H9 (cell line): ENCODE measurements at regions not wholly inside any gene's neighbourhood (a gene's known extent, or its start where the extent isn't known, plus 50 kb on each side); places are given as distances from the start of the nearest gene placed in this dataset.

Experiments used
- DNase-seq: peaks from one replicate; pipeline ENCODE4 v3.0.0-alpha.2; 2017
- H2AFZ ChIP-seq: one replicate; pipeline ENCODE4 v1.6.1; 2013; ENCODE audit warnings: mild to moderate bottlenecking, low read length, control low read depth, moderate library complexity
- H2AK5ac ChIP-seq: 2 replicates; pipeline ENCODE4 v1.6.1; 2013; ENCODE audit warnings: low read length, control low read depth, mixed read lengths; ENCODE audit not compliant: insufficient read length
- H2BK120ac ChIP-seq: one replicate; pipeline ENCODE4 v1.6.1; 2013; ENCODE audit warnings: low read depth, mild to moderate bottlenecking, low read length, control low read depth, inconsistent platforms; ENCODE audit not compliant: poor library complexity, severe bottlenecking
- H2BK12ac ChIP-seq: 2 replicates; pipeline ENCODE4 v1.6.1; 2013; ENCODE audit warnings: low read length, control low read depth, mixed read lengths, low read depth; ENCODE audit not compliant: insufficient read length
- H2BK15ac ChIP-seq: 2 replicates; pipeline ENCODE4 v1.6.1; 2013; ENCODE audit warnings: low read depth, low read length, control low read depth
- H2BK20ac ChIP-seq: one replicate; pipeline ENCODE4 v1.6.1; 2013; ENCODE audit warnings: low read depth, mild to moderate bottlenecking, low read length, control low read depth, inconsistent platforms; ENCODE audit not compliant: poor library complexity, severe bottlenecking
- H2BK5ac ChIP-seq: 2 replicates; pipeline ENCODE4 v1.6.1; 2013; ENCODE audit warnings: low read length, control low read depth, mixed read lengths; ENCODE audit not compliant: insufficient read length
- H3K14ac ChIP-seq: 2 replicates; pipeline ENCODE4 v1.6.1; 2013; ENCODE audit warnings: low read length, control low read depth; ENCODE audit not compliant: insufficient read depth
- H3K18ac ChIP-seq: 2 replicates; pipeline ENCODE4 v1.6.1; 2013; ENCODE audit warnings: low read depth, mild to moderate bottlenecking, mixed read lengths, low read length, control low read depth; ENCODE audit not compliant: insufficient read length
- H3K23ac ChIP-seq: 2 replicates; pipeline ENCODE4 v1.6.1; 2013; ENCODE audit warnings: low read length, control low read depth, mixed read lengths, low read depth; ENCODE audit not compliant: insufficient read length
- H3K23me2 ChIP-seq: 2 replicates; pipeline ENCODE4 v1.6.1; 2013; ENCODE audit warnings: low read depth, mild to moderate bottlenecking, mixed read lengths, low read length, control low read depth; ENCODE audit not compliant: insufficient read length, poor library complexity, severe bottlenecking
- H3K27ac ChIP-seq: 2 replicates; pipeline ENCODE4 v1.5.1; 2013; ENCODE audit warnings: low read length, control low read depth, mixed read lengths, low read depth; ENCODE audit not compliant: insufficient read length
- H3K27me3 ChIP-seq: 2 replicates; pipeline ENCODE4 v1.6.1; 2013; ENCODE audit warnings: low read length, control low read depth, inconsistent platforms; ENCODE audit not compliant: insufficient read depth
- H3K4ac ChIP-seq: 2 replicates; pipeline ENCODE4 v1.6.1; 2013; ENCODE audit warnings: low read depth, mild to moderate bottlenecking, control low read depth, inconsistent platforms, low read length, moderate library complexity
- H3K4me1 ChIP-seq: 2 replicates; pipeline ENCODE4 v1.6.1; 2013; ENCODE audit warnings: low read length, control low read depth, inconsistent platforms; ENCODE audit not compliant: insufficient read depth
- H3K4me2 ChIP-seq: 2 replicates; pipeline ENCODE4 v1.6.1; 2013; ENCODE audit warnings: low read length, control low read depth, mixed read lengths; ENCODE audit not compliant: insufficient read length, insufficient read depth
- H3K56ac ChIP-seq: 2 replicates; pipeline ENCODE4 v1.6.1; 2013; ENCODE audit warnings: low read depth, mild to moderate bottlenecking, mixed read lengths, low read length, control low read depth; ENCODE audit not compliant: insufficient read length
- H3K79me1 ChIP-seq: 2 replicates; pipeline ENCODE4 v1.6.1; 2013; ENCODE audit warnings: low read depth, mild to moderate bottlenecking, moderate library complexity, low read length, control low read depth, inconsistent platforms; ENCODE audit not compliant: insufficient read depth, poor library complexity, severe bottlenecking
- H3K79me2 ChIP-seq: 2 replicates; pipeline ENCODE4 v1.6.1; 2013; ENCODE audit warnings: low read length, control low read depth, inconsistent platforms; ENCODE audit not compliant: insufficient read depth
- H3K9ac ChIP-seq: 2 replicates; pipeline ENCODE4 v1.6.1; 2013; ENCODE audit warnings: low read length, control low read depth, mixed read lengths; ENCODE audit not compliant: insufficient read length; ENCODE audit errors: extremely low read depth
- H3K9me3 ChIP-seq: one replicate; pipeline ENCODE4 v1.6.1; 2013; ENCODE audit warnings: low read depth, low read length, inconsistent platforms; ENCODE audit not compliant: control insufficient read depth
- H3T11ph ChIP-seq: one replicate; pipeline ENCODE4 v1.6.1; 2013; ENCODE audit warnings: mild to moderate bottlenecking, low read length, control low read depth, inconsistent platforms
- H4K20me1 ChIP-seq: one replicate; pipeline ENCODE4 v1.6.1; 2013; ENCODE audit not compliant: control insufficient read depth, insufficient read length, insufficient read depth
- H4K5ac ChIP-seq: 2 replicates; pipeline ENCODE4 v1.6.1; 2013; ENCODE audit warnings: low read depth, mild to moderate bottlenecking, mixed read lengths, low read length, control low read depth; ENCODE audit not compliant: insufficient read length
- H4K8ac ChIP-seq: replicated peaks from 2 replicates; pipeline ENCODE4 v1.6.1; 2013; ENCODE audit warnings: low read length, control low read depth, mixed read lengths, low read depth; ENCODE audit not compliant: insufficient read length
- H4K91ac ChIP-seq: 2 replicates; pipeline ENCODE4 v1.6.1; 2013; ENCODE audit warnings: low read depth, mild to moderate bottlenecking, moderate library complexity, mixed read lengths, low read length, control low read depth; ENCODE audit not compliant: insufficient read length
- H3K27ac Mint-ChIP-seq, 3 experiments: 2 replicates in 2 of 3; 3 replicates in 1 of 3; pipeline ENCODE4 v1.8.0; 2020 to 2021; ENCODE audit warnings: mixed read lengths in 3 of 3, mild to moderate bottlenecking in 1 of 3, moderate library complexity in 1 of 3
- H3K27me3 Mint-ChIP-seq: 2 replicates; pipeline ENCODE4 v1.8.0; 2021; ENCODE audit warnings: low read depth, mild to moderate bottlenecking, moderate library complexity, mixed read lengths
- H3K36me3 Mint-ChIP-seq, 3 experiments: 2 replicates in 2 of 3; 3 replicates in 1 of 3; pipeline ENCODE4 v1.8.0; 2020 to 2021; ENCODE audit warnings: low read depth in 3 of 3, mixed read lengths in 3 of 3; ENCODE audit not compliant: insufficient read depth in 1 of 3
- H3K4me1 Mint-ChIP-seq, 2 experiments: 2 replicates each; pipeline ENCODE4 v1.8.0; 2020; ENCODE audit warnings: mixed read lengths in 2 of 2
- H3K4me3 Mint-ChIP-seq, 2 experiments: 2 replicates in 1 of 2; 3 replicates in 1 of 2; pipeline ENCODE4 v1.8.0; 2020 to 2021; ENCODE audit warnings: mild to moderate bottlenecking in 2 of 2, mixed read lengths in 2 of 2, moderate library complexity in 1 of 2
- H3K9me3 Mint-ChIP-seq, 2 experiments: 2 replicates in 1 of 2; 3 replicates in 1 of 2; pipeline ENCODE4 v1.8.0; 2020; ENCODE audit warnings: mild to moderate bottlenecking in 2 of 2, mixed read lengths in 2 of 2, moderate library complexity in 1 of 2
- CTCF ChIP-seq: fragments of 200-600 bp; sonication (generic); conservative IDR thresholded peaks from 3 replicates; pipeline ENCODE4 v1.8.0; 2021; ENCODE audit warnings: antibody characterized with exemption, mild to moderate bottlenecking
- WGBS: extraction: QIAGEN DNeasy Blood & Tissue Kit; methylation state at CpG from one replicate; pipeline ENCODE4 v1.1.7; 2013; ENCODE audit warnings: missing lambda C conversion rate, low lambda C conversion rate, mixed read lengths; ENCODE audit not compliant: insufficient read length; ENCODE audit errors: extremely low coverage; 5-methylcytosine and 5-hydroxymethylcytosine counted together

- H2BK120ac ChIP-seq: no peak overlapping the region
- H3K4me1 Mint-ChIP-seq: peaks cover 5 to 9% of the 10 kb centered on the region in 2 experiments; a peak in 3 of 4 replicates
- H3K27ac Mint-ChIP-seq: no peak overlapping the region; a peak in 1 of 7 replicates
- no peak overlapping the region for H2BK12ac ChIP-seq
- H3K36me3 Mint-ChIP-seq: peaks cover 0 to 5% (median 2%) of the 10 kb centered on the region in 3 experiments; a peak in 4 of 7 replicates
- no peak overlapping the region for H3K4ac ChIP-seq
- no peaks in the 10 kb centered on the region for H3K79me2 ChIP-seq
- no peak overlapping the region for H4K91ac ChIP-seq
- H2AK5ac ChIP-seq: no peak overlapping the region
- H3K23ac ChIP-seq: no peak overlapping the region
- H3K23me2 ChIP-seq: no peaks in the 10 kb centered on the region
- peaks cover 4 to 10% of the 10 kb centered on the region in 2 experiments; a peak in 4 of 5 replicates for H3K9me3 Mint-ChIP-seq
- no peak overlapping the region for H3K27ac ChIP-seq
- H3K27me3 ChIP-seq: no peaks in the 10 kb centered on the region
- no peak overlapping the region for H3K56ac ChIP-seq
- no peak overlapping the region for H4K5ac ChIP-seq
- no peak overlapping the region for H3T11ph ChIP-seq
- H3K18ac ChIP-seq: no peak overlapping the region
- no peak for DNase-seq
- H3K4me2 ChIP-seq: no peak overlapping the region
- no peak overlapping the region for H3K14ac ChIP-seq
- H3K9ac ChIP-seq: no peak overlapping the region
- H3K9me3 ChIP-seq: no peaks in the 10 kb centered on the region
- 0 out of 3 replicates have a peak, but pooled peaks have one; percentile 9 for TF ChIP-seq CTCF
- WGBS: no CpG with 5 or more reads among the region's 2 CpGs
- H3K4me3 Mint-ChIP-seq: no peak overlapping the region
- no peak overlapping the region for H2BK5ac ChIP-seq
- no peak overlapping the region for H4K8ac ChIP-seq
- H3K27me3 Mint-ChIP-seq: no peaks in the 10 kb centered on the region
- H3K4me1 ChIP-seq: no peaks in the 10 kb centered on the region
- no peaks in the 10 kb centered on the region for H3K79me1 ChIP-seq
- H4K20me1 ChIP-seq: no peaks in the 10 kb centered on the region
- no peak overlapping the region for H2BK20ac ChIP-seq
- no peak overlapping the region for H2BK15ac ChIP-seq
- H2AFZ ChIP-seq: no peak overlapping the region
These were observed 302.2 kb upstream of the DDX18 start for GRCh38 chr2:117512307-117512706.
